ENCODE measurements at regions not wholly inside any gene's neighbourhood (a gene's known extent, or its start where the extent isn't known, plus 50 kb on each side); places are given as distances from the start of the nearest gene placed in this dataset.

- Histone ChIP-seq H3K4me2 (ENCODE audit: control insufficient read depth, extremely low read depth, insufficient read depth, low read depth, low read length) (no peak overlapping the region), H3K9ac (ENCODE audit: control insufficient read depth, extremely low read depth, insufficient read depth, low read length) (no peak overlapping the region), H3K9me1 (ENCODE audit: control insufficient read depth, extremely low read depth, insufficient read depth, low read length) (no peaks in the 10 kb centered on the region), H3K27ac (ENCODE audit: control insufficient read depth, insufficient read depth, low read length) (no peak overlapping the region), H3K79me2 (ENCODE audit: control insufficient read depth, insufficient read depth, low read length) (no peaks in the 10 kb centered on the region), H3K9me3 (ENCODE audit: control insufficient read depth, low read depth, low read length) (no peaks in the 10 kb centered on the region), H2AFZ (ENCODE audit: control insufficient read depth, low read length) (no peak overlapping the region), H3K36me3 (ENCODE audit: control insufficient read depth in 2 of 2, extremely low read depth in 1 of 2, insufficient read depth in 2 of 2, low read length in 2 of 2) (no peaks in the 10 kb centered on the region), H4K20me1 (ENCODE audit: control insufficient read depth, extremely low read depth, insufficient read depth, low read length) (no peaks in the 10 kb centered on the region), H3K4me3 (ENCODE audit: control insufficient read depth in 2 of 3, extremely low read depth in 1 of 3, insufficient read depth in 2 of 3, low read depth in 1 of 3, low read length in 3 of 3) (no peak overlapping the region), H3K4me1 (ENCODE audit: control insufficient read depth, extremely low read depth, insufficient read depth, low read length) (no peaks in the 10 kb centered on the region), H3K27me3 (ENCODE audit: control insufficient read depth, extremely low read depth, insufficient read depth, low read length) (peaks cover 5% of the 10 kb centered on the region)
- FAIRE-seq = no peak
- TF ChIP-seq EZH2 (IDR thresholded peaks at IDR 0.05; ENCODE audit: low read length) = no peak
- no peak for TF ChIP-seq CTCF (optimal IDR thresholded peaks at IDR 0.05 in 1 of 3, IDR thresholded peaks at IDR 0.05 in 1 of 3, conservative IDR thresholded peaks at IDR 0.05 in 1 of 3; ENCODE audit: extremely low read depth in 1 of 3, insufficient read depth in 2 of 3, low read length in 3 of 3)
- no peak for DNase-seq (ENCODE audit: low read depth, low spot score)
- dilution Hi-C loops (cut with MboI; ENCODE audit: extremely low pct_ligation_motif_present, low sequenced_read_pairs) = no loop called here
Measured at GRCh38 chr18:10368456-10369453, 85.7 kb upstream of the APCDD1 start.

- no peak overlapping the region for H2AFZ ChIP-seq (ENCODE audit: control insufficient read depth, low read length)
- FAIRE-seq = peak; percentile 32
- TF ChIP-seq EZH2 (IDR thresholded peaks at IDR 0.05; ENCODE audit: low read length) (no peak), CTCF (optimal IDR thresholded peaks at IDR 0.05 in 1 of 3, IDR thresholded peaks at IDR 0.05 in 1 of 3, conservative IDR thresholded peaks at IDR 0.05 in 1 of 3; ENCODE audit: extremely low read depth in 1 of 3, insufficient read depth in 2 of 3, low read length in 3 of 3) (no peak)
- H3K27me3 ChIP-seq (ENCODE audit: control insufficient read depth, extremely low read depth, insufficient read depth, low read length) = peaks cover 5% of the 10 kb centered on the region
- no peak overlapping the region for H3K4me3 ChIP-seq (ENCODE audit: control insufficient read depth in 2 of 3, extremely low read depth in 1 of 3, insufficient read depth in 2 of 3, low read depth in 1 of 3, low read length in 3 of 3)
- H3K4me2 ChIP-seq (ENCODE audit: control insufficient read depth, extremely low read depth, insufficient read depth, low read depth, low read length) = no peak overlapping the region
- H3K9ac ChIP-seq (ENCODE audit: control insufficient read depth, extremely low read depth, insufficient read depth, low read length) = no peak overlapping the region
- H3K4me1 ChIP-seq (ENCODE audit: control insufficient read depth, extremely low read depth, insufficient read depth, low read length) = peaks cover 11% of the 10 kb centered on the region
- no peak overlapping the region for H3K27ac ChIP-seq (ENCODE audit: control insufficient read depth, insufficient read depth, low read length)
- H3K36me3 ChIP-seq (ENCODE audit: control insufficient read depth in 2 of 2, extremely low read depth in 1 of 2, insufficient read depth in 2 of 2, low read length in 2 of 2) = no peaks in the 10 kb centered on the region
- no peaks in the 10 kb centered on the region for H3K9me1 ChIP-seq (ENCODE audit: control insufficient read depth, extremely low read depth, insufficient read depth, low read length)
- DNase-seq (ENCODE audit: low read depth, low spot score) = no peak
- dilution Hi-C loops (cut with MboI; ENCODE audit: extremely low pct_ligation_motif_present, low sequenced_read_pairs) = no loop called here
- H3K79me2 ChIP-seq (ENCODE audit: control insufficient read depth, insufficient read depth, low read length) = no peaks in the 10 kb centered on the region
- H3K9me3 ChIP-seq (ENCODE audit: control insufficient read depth, low read depth, low read length) = no peaks in the 10 kb centered on the region
- H4K20me1 ChIP-seq (ENCODE audit: control insufficient read depth, extremely low read depth, insufficient read depth, low read length) = no peaks in the 10 kb centered on the region
Measured at GRCh38 chr18:10370716-10371115, 83.7 kb upstream of the APCDD1 start.

Data from keratinocyte (primary cell).